ENCODE measurements at regions not wholly inside any gene's neighbourhood (a gene's known extent, or its start where the extent isn't known, plus 50 kb on each side); places are given as distances from the start of the nearest gene placed in this dataset.

GRCh38 chr4:1465173-1466033 lies 59.2 kb upstream of the NKX1-1 start:
- DNase-seq (ENCODE audit: low read depth in 1 of 2, low spot score in 1 of 2): no peak

GRCh38 chr4:1464581-1465171 lies 58.4 kb upstream of the NKX1-1 start:
- no peak for DNase-seq (ENCODE audit: low read depth in 1 of 2, low spot score in 1 of 2)

GRCh38 chr4:1463927-1464540 lies 57.8 kb upstream of the NKX1-1 start:
- DNase-seq (ENCODE audit: low read depth in 1 of 2, low spot score in 1 of 2): no peak

DNA sequence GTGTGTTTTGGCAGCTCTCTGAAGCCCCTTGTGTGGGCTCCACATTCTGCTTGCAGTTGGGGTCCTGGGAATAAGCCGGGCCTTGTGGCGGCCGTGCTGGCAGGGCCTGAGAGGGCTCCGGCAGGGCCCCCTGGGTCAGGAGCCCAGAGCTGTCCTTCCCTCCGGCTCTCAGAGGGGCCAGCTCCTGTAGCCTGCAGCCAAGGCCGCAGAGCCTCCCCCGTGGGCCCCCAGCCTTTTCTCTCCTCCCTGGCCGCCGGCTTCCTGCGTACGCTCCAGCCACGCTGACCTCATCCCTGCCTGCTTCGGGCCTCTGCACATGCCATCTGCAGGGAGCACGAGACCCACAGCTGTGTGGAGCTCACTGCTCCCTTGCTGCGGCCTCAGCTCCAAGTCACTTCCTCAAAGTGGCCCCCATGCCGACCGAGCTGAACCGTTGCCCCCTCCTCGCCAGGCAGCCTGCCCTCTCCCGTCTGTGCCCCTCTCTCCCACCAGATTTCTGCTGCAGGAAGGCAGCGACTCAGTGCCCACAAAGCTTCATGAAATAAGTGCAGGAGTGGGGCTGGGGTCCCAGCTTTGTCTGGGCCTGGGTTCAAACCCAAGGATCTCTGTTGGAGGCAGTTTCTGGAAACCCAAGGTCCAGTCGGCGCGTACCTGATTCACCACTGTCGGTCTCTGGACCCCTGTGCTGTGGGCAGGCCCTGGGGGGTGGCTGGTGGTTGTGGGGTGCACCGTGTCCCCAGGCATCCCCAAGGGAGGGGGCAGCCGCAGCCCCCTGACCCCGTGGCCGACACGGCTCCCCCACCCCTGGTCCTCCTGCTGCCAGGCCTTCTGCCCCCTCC lies 57.1 kb upstream of the NKX1-1 start:
- no peak for DNase-seq (ENCODE audit: low read depth in 1 of 2, low spot score in 1 of 2)

DNA sequence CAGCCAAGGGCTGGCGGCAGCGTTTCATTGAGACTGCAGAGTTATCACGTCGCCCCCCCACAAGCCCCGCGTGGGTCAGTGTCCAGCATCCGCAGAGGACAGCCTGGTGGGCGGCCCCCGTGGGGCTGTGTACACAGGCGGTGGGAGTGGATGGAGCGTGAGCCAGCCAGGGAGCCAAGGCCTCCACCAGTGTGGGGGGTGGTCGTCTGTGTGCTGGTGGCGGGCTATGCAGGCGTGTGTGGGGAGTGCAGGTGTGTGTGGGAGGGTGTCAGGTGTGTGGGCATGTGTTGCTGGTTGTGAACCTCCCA lies 56.5 kb upstream of the NKX1-1 start:
- DNase-seq (ENCODE audit: low read depth in 1 of 2, low spot score in 1 of 2): no peak

GRCh38 chr4:1462009-1462767 lies 55.9 kb upstream of the NKX1-1 start:
- DNase-seq (ENCODE audit: low read depth in 1 of 2, low spot score in 1 of 2): no peak

GRCh38 chr4:1460967-1461868 lies 55.0 kb upstream of the NKX1-1 start:
- no peak for DNase-seq (ENCODE audit: low read depth in 1 of 2, low spot score in 1 of 2)

DNA sequence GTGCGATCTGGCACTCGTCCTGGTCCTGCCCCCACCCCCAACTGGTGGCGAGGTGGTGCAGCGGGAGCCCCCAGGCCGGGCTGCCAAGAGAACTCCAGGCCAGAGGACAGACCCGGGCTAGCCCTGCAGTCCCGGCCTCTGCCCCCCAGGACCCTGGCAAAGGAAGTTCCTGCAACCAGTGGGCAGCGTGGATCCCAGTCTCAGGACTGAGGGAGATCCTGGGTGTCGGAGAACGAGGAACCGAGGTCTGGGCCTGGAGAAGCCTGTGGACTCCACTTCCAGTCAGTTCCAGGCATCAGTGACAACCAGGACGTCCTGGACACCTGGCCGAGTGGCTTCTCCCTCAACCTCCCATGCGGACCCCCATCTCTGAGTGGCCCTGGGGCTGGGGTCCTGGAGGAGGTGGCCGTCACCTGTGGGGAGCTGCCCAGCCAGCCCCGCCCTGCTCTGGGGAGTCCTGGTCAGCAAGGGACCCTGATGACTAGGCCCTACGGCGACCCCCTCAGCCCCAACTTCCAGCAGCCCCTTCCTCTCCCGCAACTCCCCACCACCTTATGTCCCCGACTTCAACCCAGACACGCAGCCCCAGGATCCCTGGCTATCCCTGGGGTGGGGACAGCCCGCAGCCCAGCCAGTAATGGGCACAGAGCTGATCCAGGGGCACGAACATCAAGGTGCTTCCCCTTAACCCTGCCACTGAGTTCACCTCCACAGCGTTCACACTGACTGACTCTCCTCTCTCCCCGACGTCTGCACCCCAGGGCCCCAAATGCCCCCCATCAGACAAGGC lies 53.7 kb upstream of the NKX1-1 start:
- DNase-seq (ENCODE audit: low read depth in 1 of 2, low spot score in 1 of 2): no peak

GRCh38 chr4:1459081-1459721 lies 53.0 kb upstream of the NKX1-1 start:
- no peak for DNase-seq (ENCODE audit: low read depth in 1 of 2, low spot score in 1 of 2)

DNA sequence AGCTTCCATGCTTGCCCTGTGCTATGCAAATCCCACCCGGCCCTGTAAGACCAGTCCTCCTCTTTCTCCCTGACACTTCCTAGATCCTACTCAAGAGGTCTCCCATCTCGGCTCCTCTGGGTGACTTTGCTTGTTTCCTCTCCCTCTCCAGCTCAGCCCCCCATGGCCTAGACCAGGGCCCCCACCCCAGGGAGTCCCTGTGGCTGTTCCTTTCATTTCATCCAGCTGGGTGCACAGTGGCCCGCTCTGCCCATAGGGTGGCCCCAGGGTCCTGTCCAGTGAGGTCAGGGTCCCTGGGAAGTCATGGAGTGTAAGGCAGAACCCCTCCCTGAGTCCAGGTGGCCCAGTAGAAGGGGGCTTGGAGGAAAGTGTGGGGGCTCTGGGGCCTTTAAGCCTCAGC lies 52.3 kb upstream of the NKX1-1 start:
- no peak for DNase-seq (ENCODE audit: low read depth in 1 of 2, low spot score in 1 of 2)

Measured in stimulated activated CD4-positive, alpha-beta T cell treated with anti-CD3 and anti-CD28 coated beads, Interleukin-15, amount 100 ng/mL, for 1 hour (primary cell).